K562 (cell line): ENCODE measurements at regions not wholly inside any gene's neighbourhood (a gene's known extent, or its start where the extent isn't known, plus 50 kb on each side); places are given as distances from the start of the nearest gene placed in this dataset.

Source experiments
- ATAC-seq: fragments of 200-7000 bp; cut with Tn5 transposase; 3 replicates; pipeline ENCODE4 v1.9.1; 2020; ENCODE audit warnings: moderate library complexity
- BruUV-seq: library from RNA; stranded (reverse); fragments of 400-500 nt; replicated peaks from 2 replicates; lab custom pipeline; 2021; lab: Mats Ljungman, UMichigan
- CTCF ChIA-PET: fragments of 300-600 bp; formaldehyde crosslinking; extraction: SDS; loops from one replicate; lab custom pipeline; 2021; ENCODE audit warnings: low intra/inter-chr PET ratio; lab: Yijun Ruan, JAX
- POLR2A ChIA-PET: fragments of 300-600, 350-650 bp; sonication (Branson Sonifier 250); formaldehyde crosslinking; extraction: SDS; loops from one replicate; lab custom pipeline; 2021; ENCODE audit warnings: antibody characterized with exemption, inconsistent platforms; lab: Yijun Ruan, JAX
- DNase-seq, 4 experiments: peaks; one replicate each; pipeline versions ENCODE4 v3.0.0 to v3.0.0-alpha.2; 2011 to 2018; ENCODE audit warnings: low spot score in 3 of 4, mixed read lengths in 3 of 4; ENCODE audit errors: extremely low read depth in 1 of 4
- FAIRE-seq: peaks from 2 replicates; lab custom pipeline; 2011; peaks lifted over from hg19 to GRCh38; lab: Jason Lieb, UNC
- H2AFZ ChIP-seq: 2 replicates; pipeline ENCODE4 v1.6.0; 2011; ENCODE audit warnings: low read depth, low read length, control low read depth, inconsistent platforms
- H3K27ac ChIP-seq: fragments of 200-600 bp; 3 replicates; pipeline ENCODE4 v1.8.0; 2011; ENCODE audit warnings: low read depth, mild to moderate bottlenecking, control low read depth, inconsistent platforms, low read length, moderate library complexity, mixed read lengths; ENCODE audit errors: extremely low read depth
- H3K27me3 ChIP-seq, 2 experiments: fragments of 300-600 bp in 1 of 2; 2 replicates in 1 of 2; 3 replicates in 1 of 2; pipeline versions ENCODE4 v1.6.0 to v1.8.0; 2011; ENCODE audit warnings: inconsistent platforms in 2 of 2, low read length in 2 of 2, mild to moderate bottlenecking in 1 of 2, mixed read lengths in 1 of 2, moderate library complexity in 1 of 2; ENCODE audit not compliant: control insufficient read depth in 2 of 2, insufficient read depth in 2 of 2
- H3K36me3 ChIP-seq: fragments of 300-600 bp; 3 replicates; pipeline ENCODE4 v1.8.0; 2011; ENCODE audit warnings: mild to moderate bottlenecking, low read length, inconsistent platforms; ENCODE audit not compliant: control insufficient read depth, insufficient read depth
- H3K4me1 ChIP-seq, 2 experiments: fragments of 200-600 bp in 1 of 2; replicated peaks in 1 of 2; 2 replicates in 1 of 2; 3 replicates in 1 of 2; pipeline versions ENCODE4 v1.5.1 to v1.8.0; 2011; ENCODE audit warnings: inconsistent platforms in 2 of 2, low read length in 2 of 2, mild to moderate bottlenecking in 1 of 2, mixed read lengths in 1 of 2, moderate library complexity in 1 of 2; ENCODE audit not compliant: control insufficient read depth in 2 of 2, insufficient read depth in 2 of 2
- H3K4me2 ChIP-seq: 2 replicates; pipeline ENCODE4 v1.6.1; 2011; ENCODE audit warnings: low read length, control low read depth, inconsistent platforms, mixed read lengths; ENCODE audit not compliant: insufficient read depth
- H3K4me3 ChIP-seq: fragments of 200-600 bp; sonication (generic), shearing (Covaris generic); 2 replicates; pipeline ENCODE4 v1.5.1; 2016; ENCODE audit warnings: control low read depth, inconsistent platforms
- H3K79me2 ChIP-seq: fragments of 200-600 bp; 3 replicates; pipeline ENCODE4 v1.8.0; 2011; ENCODE audit warnings: low read length, inconsistent platforms; ENCODE audit not compliant: control insufficient read depth, insufficient read depth
- H3K9ac ChIP-seq, 2 experiments: 2 replicates each; pipeline versions ENCODE4 v1.6.0 to v1.6.1; 2011; ENCODE audit warnings: low read depth in 2 of 2, low read length in 2 of 2, control low read depth in 1 of 2, inconsistent platforms in 1 of 2, mild to moderate bottlenecking in 1 of 2, mixed read lengths in 1 of 2; ENCODE audit not compliant: insufficient read depth in 1 of 2
- H3K9me1 ChIP-seq: one replicate; pipeline ENCODE4 v1.6.0; 2011; ENCODE audit warnings: inconsistent platforms, mild to moderate bottlenecking, low read length, moderate library complexity; ENCODE audit not compliant: control insufficient read depth, insufficient read depth
- H3K9me3 ChIP-seq: replicated peaks from 2 replicates; pipeline ENCODE4 v1.5.1; 2011; ENCODE audit warnings: low read depth, low read length, inconsistent platforms; ENCODE audit not compliant: control insufficient read depth, insufficient read depth
- H4K20me1 ChIP-seq: replicated peaks from 2 replicates; pipeline ENCODE4 v1.6.1; 2011; ENCODE audit warnings: low read length, inconsistent platforms, mixed read lengths; ENCODE audit not compliant: control insufficient read depth, insufficient read depth
- CCAR2 ChIP-seq: fragments of 200-400 bp; formaldehyde crosslinking; IDR thresholded peaks from 2 replicates; pipeline ENCODE4 v1.6.1; 2017; ENCODE audit warnings: mild to moderate bottlenecking, low read depth, low read length
- CEBPB ChIP-seq: fragments of 450-650 bp; IDR thresholded peaks from 2 replicates; pipeline ENCODE4 v1.6.1; 2016; ENCODE audit warnings: missing genetic modification characterization, missing compliant biosample characterization
- CEBPG ChIP-seq, 3 experiments: fragments of 200-800 bp in 1 of 3; sonication (Bioruptor generic) in 1 of 3; sonication (generic) in 1 of 3; formaldehyde crosslinking in 1 of 3; IDR thresholded peaks in 2 of 3; conservative IDR thresholded peaks in 1 of 3; 2 replicates each; pipeline versions ENCODE4 v1.6.1 to v1.8.0; 2016 to 2022; ENCODE audit warnings: missing compliant biosample characterization in 2 of 3, missing genetic modification characterization in 2 of 3, mild to moderate bottlenecking in 1 of 3, missing genetic modification reagents in 1 of 3
- CHD1 ChIP-seq: fragments of 200-600 bp; sonication (generic); IDR thresholded peaks from one replicate; pipeline ENCODE4 v1.6.1; 2012; ENCODE audit warnings: mild to moderate bottlenecking, moderate library complexity, low read length, inconsistent platforms
- CHD2 ChIP-seq: IDR thresholded peaks from 2 replicates; pipeline ENCODE4 v1.6.1; 2011; ENCODE audit warnings: low read depth, low read length
- KLF10 ChIP-seq: fragments of 250-450 bp; sonication (Bioruptor Pico); IDR thresholded peaks from 2 replicates; pipeline ENCODE4 v1.6.1; 2021; ENCODE audit warnings: matching md5 sums
- NFIX ChIP-seq: fragments of 250-450 bp; sonication (Bioruptor Pico); IDR thresholded peaks from 2 replicates; pipeline ENCODE4 v1.4.0; 2020; ENCODE audit warnings: low read depth, mild to moderate bottlenecking, moderate library complexity
- NR2C1 ChIP-seq, 2 experiments: fragments of 450-650 bp; IDR thresholded peaks; 2 replicates each; pipeline ENCODE4 v1.6.1; 2017; ENCODE audit warnings: mild to moderate bottlenecking in 2 of 2, antibody characterized with exemption in 1 of 2, inconsistent platforms in 1 of 2, missing compliant biosample characterization in 1 of 2, missing genetic modification characterization in 1 of 2
- RBM25 ChIP-seq: fragments of 200-400 bp; formaldehyde crosslinking; IDR thresholded peaks from 2 replicates; pipeline ENCODE4 v1.6.1; 2018; ENCODE audit warnings: low read length, low read depth, moderate library complexity; ENCODE audit not compliant: severe bottlenecking
- WGBS: fragments of 100-300 bp; shearing (Covaris generic); methylation state at CpG from one replicate; pipeline ENCODE4 v1.1.6; 2016; ENCODE audit warnings: low coverage, mixed read lengths; ENCODE audit not compliant: insufficient coverage; ENCODE audit errors: missing lambda C conversion rate; 5-methylcytosine and 5-hydroxymethylcytosine counted together
- in situ Hi-C: fragments of 300-500 bp; cut with MboI; formaldehyde crosslinking; loops from 4 replicates; pipeline ENCODE4 v1.15.0; 2018; ENCODE audit warnings: inconsistent platforms, mixed read lengths
- intact Hi-C: fragments of 100-400 bp; cut with micrococcal nuclease; formaldehyde crosslinking; loops from 2 replicates; pipeline ENCODE4 v1.14.2; 2022
- TF ChIP-seq, protein P1 (sequence below): fragments of 450-650 bp; IDR thresholded peaks from 2 replicates; pipeline ENCODE4 v1.6.1; 2016; ENCODE audit warnings: low read depth

DNA sequence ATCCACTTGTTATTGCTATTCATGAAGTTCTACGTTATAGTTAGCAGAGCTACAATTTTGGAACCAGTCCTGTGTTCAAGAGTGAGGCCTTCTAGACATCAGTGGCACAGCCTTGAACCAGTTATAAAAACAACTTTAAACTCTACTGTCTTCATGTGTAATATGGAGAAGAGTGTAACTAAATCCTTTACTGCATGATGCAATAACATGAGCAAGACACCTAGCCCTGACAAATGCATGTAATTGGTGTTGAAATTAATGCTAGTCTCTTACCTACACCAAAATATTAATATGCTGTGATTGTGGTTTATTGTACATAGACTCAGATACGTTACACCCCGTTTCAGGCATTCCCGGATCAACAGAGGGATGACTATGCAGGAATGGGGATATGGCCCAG is 654.6 kb downstream of the IRX1 start:
- no peak overlapping the region for H3K4me2 ChIP-seq
- H2AFZ ChIP-seq = no peak overlapping the region
- POLR2A ChIA-PET = no interaction called here
- H3K4me1 ChIP-seq = no peaks in the 10 kb centered on the region
- no peaks in the 10 kb centered on the region for H3K79me2 ChIP-seq
- no peaks in the 10 kb centered on the region for H3K9me1 ChIP-seq
- BruUV-seq = no TSS peak
- CTCF ChIA-PET = no interaction called here
- 0% methylated on average over 4 of the region's 4 CpGs for WGBS
- H3K36me3 ChIP-seq = no peaks in the 10 kb centered on the region
- DNase-seq (no peak), ATAC-seq (no peak), FAIRE-seq (no peak)
- intact Hi-C loops (no loop called here), in situ Hi-C loops (no loop called here)
- H3K27me3 ChIP-seq = no peaks in the 10 kb centered on the region
- no peak overlapping the region for H3K4me3 ChIP-seq
- no peaks in the 10 kb centered on the region for H4K20me1 ChIP-seq
- no peaks in the 10 kb centered on the region for H3K9me3 ChIP-seq
- no peak overlapping the region for H3K9ac ChIP-seq
- H3K27ac ChIP-seq = no peak overlapping the region
- TF ChIP-seq CHD1 (no peak), CHD2 (no peak), NFIX (CRISPR knock-in tag) (no peak), NR2C1 (IDR thresholded peaks at IDR 0.05) (no peak), NR2C1 (tag; IDR thresholded peaks at IDR 0.05) (no peak), CCAR2 (no peak), CEBPG (CRISPR knock-in tag; IDR thresholded peaks at IDR 0.05) (no peak), CEBPG (tag; conservative IDR thresholded peaks at IDR 0.05 in 1 of 2, IDR thresholded peaks at IDR 0.05 in 1 of 2) (peak in 1 of 2 experiments; percentile 57; a peak in 2 of 4 replicates), RBM25 (no peak), KLF10 (CRISPR knock-in tag) (no peak), CEBPB (peak; percentile 17; the same call in 1 of the 2 replicates)
- TF ChIP-seq, protein P1, sequence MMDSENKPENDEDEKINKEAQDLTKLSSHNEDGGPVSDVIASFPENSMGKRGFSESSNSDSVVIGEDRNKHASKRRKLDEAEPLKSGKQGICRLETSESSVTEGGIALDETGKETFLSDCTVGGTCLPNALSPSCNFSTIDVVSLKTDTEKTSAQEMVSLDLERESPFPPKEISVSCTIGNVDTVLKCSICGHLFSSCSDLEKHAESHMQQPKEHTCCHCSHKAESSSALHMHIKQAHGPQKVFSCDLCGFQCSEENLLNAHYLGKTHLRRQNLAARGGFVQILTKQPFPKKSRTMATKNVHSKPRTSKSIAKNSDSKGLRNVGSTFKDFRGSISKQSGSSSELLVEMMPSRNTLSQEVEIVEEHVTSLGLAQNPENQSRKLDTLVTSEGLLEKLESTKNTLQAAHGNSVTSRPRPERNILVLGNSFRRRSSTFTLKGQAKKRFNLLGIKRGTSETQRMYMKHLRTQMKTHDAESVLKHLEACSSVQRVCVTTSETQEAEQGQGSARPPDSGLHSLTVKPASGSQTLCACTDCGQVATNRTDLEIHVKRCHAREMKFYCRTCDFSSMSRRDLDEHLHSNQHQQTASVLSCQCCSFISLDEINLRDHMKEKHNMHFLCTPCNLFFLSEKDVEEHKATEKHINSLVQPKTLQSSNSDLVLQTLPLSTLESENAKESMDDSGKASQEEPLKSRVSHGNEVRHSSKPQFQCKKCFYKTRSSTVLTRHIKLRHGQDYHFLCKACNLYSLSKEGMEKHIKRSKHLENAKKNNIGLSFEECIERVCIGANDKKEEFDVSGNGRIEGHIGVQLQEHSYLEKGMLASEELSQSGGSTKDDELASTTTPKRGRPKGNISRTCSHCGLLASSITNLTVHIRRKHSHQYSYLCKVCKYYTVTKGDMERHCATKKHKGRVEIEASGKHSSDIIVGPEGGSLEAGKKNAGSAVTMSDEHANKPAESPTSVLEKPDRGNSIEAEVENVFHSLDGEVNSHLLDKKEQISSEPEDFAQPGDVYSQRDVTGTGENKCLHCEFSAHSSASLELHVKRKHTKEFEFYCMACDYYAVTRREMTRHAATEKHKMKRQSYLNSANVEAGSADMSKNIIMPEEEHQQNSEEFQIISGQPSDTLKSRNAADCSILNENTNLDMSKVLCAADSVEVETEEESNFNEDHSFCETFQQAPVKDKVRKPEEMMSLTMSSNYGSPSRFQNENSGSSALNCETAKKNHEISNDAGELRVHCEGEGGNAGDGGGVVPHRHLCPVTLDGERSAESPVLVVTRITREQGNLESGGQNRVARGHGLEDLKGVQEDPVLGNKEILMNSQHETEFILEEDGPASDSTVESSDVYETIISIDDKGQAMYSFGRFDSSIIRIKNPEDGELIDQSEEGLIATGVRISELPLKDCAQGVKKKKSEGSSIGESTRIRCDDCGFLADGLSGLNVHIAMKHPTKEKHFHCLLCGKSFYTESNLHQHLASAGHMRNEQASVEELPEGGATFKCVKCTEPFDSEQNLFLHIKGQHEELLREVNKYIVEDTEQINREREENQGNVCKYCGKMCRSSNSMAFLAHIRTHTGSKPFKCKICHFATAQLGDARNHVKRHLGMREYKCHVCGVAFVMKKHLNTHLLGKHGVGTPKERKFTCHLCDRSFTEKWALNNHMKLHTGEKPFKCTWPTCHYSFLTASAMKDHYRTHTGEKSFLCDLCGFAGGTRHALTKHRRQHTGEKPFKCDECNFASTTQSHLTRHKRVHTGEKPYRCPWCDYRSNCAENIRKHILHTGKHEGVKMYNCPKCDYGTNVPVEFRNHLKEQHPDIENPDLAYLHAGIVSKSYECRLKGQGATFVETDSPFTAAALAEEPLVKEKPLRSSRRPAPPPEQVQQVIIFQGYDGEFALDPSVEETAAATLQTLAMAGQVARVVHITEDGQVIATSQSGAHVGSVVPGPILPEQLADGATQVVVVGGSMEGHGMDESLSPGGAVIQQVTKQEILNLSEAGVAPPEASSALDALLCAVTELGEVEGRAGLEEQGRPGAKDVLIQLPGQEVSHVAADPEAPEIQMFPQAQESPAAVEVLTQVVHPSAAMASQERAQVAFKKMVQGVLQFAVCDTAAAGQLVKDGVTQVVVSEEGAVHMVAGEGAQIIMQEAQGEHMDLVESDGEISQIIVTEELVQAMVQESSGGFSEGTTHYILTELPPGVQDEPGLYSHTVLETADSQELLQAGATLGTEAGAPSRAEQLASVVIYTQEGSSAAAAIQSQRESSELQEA = no peak
